Neural cell (in vitro differentiated cells): ENCODE measurements at regions not wholly inside any gene's neighbourhood (a gene's known extent, or its start where the extent isn't known, plus 50 kb on each side); places are given as distances from the start of the nearest gene placed in this dataset.

ENCODE experiments used
- H2AFZ ChIP-seq: fragments of 200-600, 300-800 bp; sonication (generic), shearing (Covaris generic); 2 replicates; pipeline ENCODE4 v1.6.0; 2014; ENCODE audit warnings: low read depth, mild to moderate bottlenecking, antibody characterized with exemption, low read length, moderate library complexity
- H3F3A ChIP-seq: fragments of 200-600 bp; shearing (Covaris generic); 2 replicates; pipeline ENCODE4 v1.6.1; 2016; ENCODE audit warnings: mild to moderate bottlenecking, moderate library complexity, mixed read lengths, antibody characterized with exemption, low read length; ENCODE audit not compliant: insufficient read depth, poor library complexity, severe bottlenecking
- H3K27ac ChIP-seq: fragments of 200-600, 300-800 bp; sonication (generic), shearing (Covaris generic); 2 replicates; pipeline ENCODE4 v1.5.1; 2014; ENCODE audit warnings: mild to moderate bottlenecking, low read length, moderate library complexity
- H3K27me3 ChIP-seq: fragments of 300-800, 200-600 bp; sonication (generic), shearing (Covaris generic); 2 replicates; pipeline ENCODE4 v1.6.0; 2014; ENCODE audit warnings: mild to moderate bottlenecking, low read depth, low read length, moderate library complexity; ENCODE audit not compliant: insufficient read depth
- H3K36me3 ChIP-seq: fragments of 300-800, 200-600 bp; sonication (generic), shearing (Covaris generic); 2 replicates; pipeline ENCODE4 v1.5.1; 2014; ENCODE audit warnings: mild to moderate bottlenecking, antibody characterized with exemption, low read length, moderate library complexity; ENCODE audit not compliant: insufficient read depth
- H3K4me2 ChIP-seq: fragments of 300-800, 200-600 bp; sonication (generic), shearing (Covaris generic); 2 replicates; pipeline ENCODE4 v1.6.0; 2014; ENCODE audit warnings: mild to moderate bottlenecking, low read length
- H3K4me3 ChIP-seq: fragments of 300-800, 200-600 bp; sonication (generic), shearing (Covaris generic); 2 replicates; pipeline ENCODE4 v1.5.1; 2014; ENCODE audit warnings: mild to moderate bottlenecking, low read length, moderate library complexity
- H3K79me2 ChIP-seq: fragments of 200-600 bp; shearing (Covaris generic); replicated peaks from 2 replicates; pipeline ENCODE4 v1.6.0; 2014; ENCODE audit warnings: mild to moderate bottlenecking, low read length, moderate library complexity; ENCODE audit not compliant: insufficient read depth
- H3K9ac ChIP-seq: fragments of 300-800, 200-600 bp; sonication (generic), shearing (Covaris generic); 2 replicates; pipeline ENCODE4 v1.6.1; 2016; ENCODE audit warnings: mild to moderate bottlenecking, low read length, mixed read lengths
- H3K9me2 ChIP-seq: fragments of 200-600 bp; shearing (Covaris generic); 2 replicates; pipeline ENCODE4 v1.6.1; 2016; ENCODE audit warnings: mild to moderate bottlenecking, low read length, mixed read lengths; ENCODE audit not compliant: insufficient read depth
- H3K9me3 ChIP-seq: fragments of 200-600, 300-800 bp; sonication (generic), shearing (Covaris generic); 2 replicates; pipeline ENCODE4 v1.6.1; 2016; ENCODE audit warnings: mild to moderate bottlenecking, mixed run types, low read length, moderate library complexity, mixed read lengths
- H4K20me1 ChIP-seq: fragments of 200-600 bp; shearing (Covaris generic); 2 replicates; pipeline ENCODE4 v1.6.1; 2016; ENCODE audit warnings: mild to moderate bottlenecking, mixed run types; ENCODE audit not compliant: insufficient read depth
- CTCF ChIP-seq: fragments of 450-650 bp; IDR thresholded peaks from 2 replicates; pipeline ENCODE4 v1.5.1; 2014; ENCODE audit warnings: antibody characterized with exemption, mild to moderate bottlenecking, moderate library complexity; ENCODE audit not compliant: poor library complexity, severe bottlenecking
- EP300 ChIP-seq: fragments of 450-650 bp; conservative IDR thresholded peaks from 2 replicates; pipeline ENCODE4 v1.6.1; 2014; ENCODE audit warnings: antibody characterized with exemption, mild to moderate bottlenecking, moderate library complexity; ENCODE audit not compliant: poor library complexity, severe bottlenecking
- EZH2 ChIP-seq: fragments of 200-600, 300-800 bp; shearing (Covaris generic), sonication (generic); IDR thresholded peaks from 2 replicates; pipeline ENCODE4 v1.6.1; 2014; ENCODE audit warnings: antibody characterized with exemption, low read length, borderline replicate concordance, mild to moderate bottlenecking; ENCODE audit not compliant: insufficient read depth, poor library complexity, severe bottlenecking
- MXI1 ChIP-seq: fragments of 450-650 bp; conservative IDR thresholded peaks from 2 replicates; pipeline ENCODE4 v1.6.1; 2014; ENCODE audit warnings: antibody characterized with exemption, mild to moderate bottlenecking; ENCODE audit not compliant: poor library complexity, severe bottlenecking
- POLR2AphosphoS5 ChIP-seq: IDR thresholded peaks from 2 replicates; pipeline ENCODE4 v1.6.1; 2012
- RAD21 ChIP-seq: fragments of 450-650 bp; conservative IDR thresholded peaks from 2 replicates; pipeline ENCODE4 v1.6.1; 2014; ENCODE audit warnings: antibody characterized with exemption, mild to moderate bottlenecking, moderate library complexity
- REST ChIP-seq: IDR thresholded peaks from 2 replicates; pipeline ENCODE4 v1.6.1; 2012; ENCODE audit warnings: borderline replicate concordance
- SMC3 ChIP-seq: fragments of 450-650 bp; conservative IDR thresholded peaks from 2 replicates; pipeline ENCODE4 v1.6.1; 2014; ENCODE audit warnings: antibody characterized with exemption, mild to moderate bottlenecking, moderate library complexity; ENCODE audit not compliant: poor library complexity
- TAF1 ChIP-seq: IDR thresholded peaks from 2 replicates; pipeline ENCODE4 v1.6.1; 2012; ENCODE audit warnings: low read depth

- no peak overlapping the region for H3K9ac ChIP-seq
- no peaks in the 10 kb centered on the region for H3K9me2 ChIP-seq
- H4K20me1 ChIP-seq: no peaks in the 10 kb centered on the region
- no peaks in the 10 kb centered on the region for H3K79me2 ChIP-seq
- no peak overlapping the region for H3K4me3 ChIP-seq
- no peaks in the 10 kb centered on the region for H3K9me3 ChIP-seq
- H2AFZ ChIP-seq: no peak overlapping the region
- H3K27ac ChIP-seq: no peak overlapping the region
- TF ChIP-seq MXI1: no peak
- TF ChIP-seq RAD21: no peak
- no peak for TF ChIP-seq EP300
- H3K36me3 ChIP-seq: no peaks in the 10 kb centered on the region
- H3F3A ChIP-seq: no peaks in the 10 kb centered on the region
- no peaks in the 10 kb centered on the region for H3K27me3 ChIP-seq
- H3K4me2 ChIP-seq: no peak overlapping the region
Measured at GRCh38 chr4:34464196-34464595, 1780.1 kb downstream of the ARAP2 start.

GRCh38 chr4:34466411-34466810, 1777.9 kb downstream of the ARAP2 start:
- H2AFZ ChIP-seq: no peak overlapping the region
- H4K20me1 ChIP-seq: no peaks in the 10 kb centered on the region
- H3K79me2 ChIP-seq: no peaks in the 10 kb centered on the region
- H3K36me3 ChIP-seq: no peaks in the 10 kb centered on the region
- no peaks in the 10 kb centered on the region for H3K9me3 ChIP-seq
- TF ChIP-seq SMC3 (no peak), MXI1 (no peak), RAD21 (no peak), EP300 (no peak), POLR2AphosphoS5 (no peak), REST (no peak), CTCF (no peak), TAF1 (no peak), EZH2 (no peak)
- no peak overlapping the region for H3K4me3 ChIP-seq
- no peak overlapping the region for H3K27ac ChIP-seq
- no peak overlapping the region for H3K9ac ChIP-seq
- no peaks in the 10 kb centered on the region for H3F3A ChIP-seq
- H3K9me2 ChIP-seq: no peaks in the 10 kb centered on the region
- H3K27me3 ChIP-seq: no peaks in the 10 kb centered on the region
- H3K4me2 ChIP-seq: no peak overlapping the region

GRCh38 chr4:34469516-34469915, 1774.8 kb downstream of the ARAP2 start:
- Histone ChIP-seq H3K36me3 (no peaks in the 10 kb centered on the region), H3K9me2 (no peaks in the 10 kb centered on the region), H2AFZ (no peak overlapping the region), H3K27ac (no peak overlapping the region), H3K9ac (no peak overlapping the region), H3K79me2 (no peaks in the 10 kb centered on the region), H4K20me1 (no peaks in the 10 kb centered on the region), H3K27me3 (no peaks in the 10 kb centered on the region), H3K9me3 (no peaks in the 10 kb centered on the region), H3K4me2 (no peak overlapping the region), H3K4me3 (no peak overlapping the region), H3F3A (no peaks in the 10 kb centered on the region)
- no peak for TF ChIP-seq CTCF
- TF ChIP-seq SMC3: no peak
- TF ChIP-seq MXI1: no peak
- TF ChIP-seq TAF1: no peak
- no peak for TF ChIP-seq EP300
- no peak for TF ChIP-seq EZH2
- no peak for TF ChIP-seq RAD21
- no peak for TF ChIP-seq REST
- no peak for TF ChIP-seq POLR2AphosphoS5
